CD4-positive, alpha-beta T cell (primary cell): ENCODE measurements at regions not wholly inside any gene's neighbourhood (a gene's known extent, or its start where the extent isn't known, plus 50 kb on each side); places are given as distances from the start of the nearest gene placed in this dataset.

Source experiments
- ATAC-seq: fragments of 200-7000 bp; cut with Tn5 transposase; one replicate; pipeline ENCODE4 v1.10.0; 2022; ENCODE audit warnings: mild to moderate bottlenecking; ENCODE audit not compliant: poor library complexity
- CTCF ChIA-PET: fragments of 350-600 bp; sonication (Branson Sonifier 250); formaldehyde crosslinking; loops from one replicate; lab custom pipeline; 2021; ENCODE audit warnings: antibody characterized with exemption, inconsistent platforms; lab: Charles Lee
- POLR2A ChIA-PET: fragments of 350-600 bp; sonication (Branson Sonifier 250); formaldehyde crosslinking; loops from one replicate; lab custom pipeline; 2021; ENCODE audit warnings: antibody characterized with exemption, inconsistent platforms; lab: Charles Lee
- DNase-seq, 14 experiments: peaks; one replicate each; pipeline ENCODE4 v3.0.0-alpha.2; 2013 to 2020; ENCODE audit warnings: mixed read lengths in 2 of 14
- H3K27ac ChIP-seq, 2 donors: one replicate each; pipeline versions ENCODE4 v1.5.1 to v1.7.0; 2013; ENCODE audit warnings: low read length in 2 of 2, low read depth in 1 of 2, mild to moderate bottlenecking in 1 of 2
- H3K27me3 ChIP-seq, 2 experiments: 1 replicate in 1 of 2; 2 replicates in 1 of 2; pipeline versions ENCODE4 v1.6.1 to v1.7.0; 2013; ENCODE audit warnings: low read length in 2 of 2, control low read depth in 1 of 2, mild to moderate bottlenecking in 1 of 2, moderate library complexity in 1 of 2; ENCODE audit not compliant: insufficient read depth in 2 of 2, control insufficient read depth in 1 of 2
- H3K36me3 ChIP-seq: one replicate; pipeline ENCODE4 v1.6.1; 2013; ENCODE audit warnings: low read length, control low read depth; ENCODE audit not compliant: insufficient read depth
- H3K4me1 ChIP-seq: one replicate; pipeline ENCODE4 v1.6.1; 2013; ENCODE audit warnings: low read length, control low read depth; ENCODE audit not compliant: insufficient read depth
- H3K4me3 ChIP-seq: one replicate; pipeline ENCODE4 v1.5.1; 2013; ENCODE audit warnings: mild to moderate bottlenecking, low read length, moderate library complexity
- H3K9me3 ChIP-seq, 2 experiments: 1 replicate in 1 of 2; 2 replicates in 1 of 2; pipeline versions ENCODE4 v1.6.1 to v1.7.0; 2013; ENCODE audit warnings: low read length in 2 of 2, mild to moderate bottlenecking in 2 of 2, control low read depth in 1 of 2, moderate library complexity in 1 of 2; ENCODE audit not compliant: control insufficient read depth in 1 of 2, insufficient read depth in 1 of 2
- H3K27ac Mint-ChIP-seq: one replicate; pipeline ENCODE4 v1.8.0; 2020; ENCODE audit warnings: mixed read lengths
- H3K27me3 Mint-ChIP-seq: one replicate; pipeline ENCODE4 v1.8.0; 2021; ENCODE audit warnings: mixed read lengths
- H3K36me3 Mint-ChIP-seq: one replicate; pipeline ENCODE4 v1.8.0; 2021; ENCODE audit warnings: low read depth, mixed read lengths
- H3K4me1 Mint-ChIP-seq: one replicate; pipeline ENCODE4 v1.8.0; 2021; ENCODE audit warnings: low read depth, mixed read lengths
- H3K4me3 Mint-ChIP-seq: one replicate; pipeline ENCODE4 v1.8.0; 2020; ENCODE audit warnings: mild to moderate bottlenecking, mixed read lengths
- H3K9me3 Mint-ChIP-seq: one replicate; pipeline ENCODE4 v1.8.0; 2020; ENCODE audit warnings: mixed read lengths
- CTCF ChIP-seq: fragments of 200-600 bp; IDR thresholded peaks from one replicate; pipeline ENCODE4 v1.8.0; 2022; ENCODE audit warnings: antibody characterized with exemption, mild to moderate bottlenecking
- intact Hi-C, 2 experiments: fragments of 100-400 bp; cut with DNase I in 1 of 2; cut with micrococcal nuclease in 1 of 2; formaldehyde crosslinking; loops; one replicate each; pipeline versions ENCODE4 v1.15.1 to v1.9.0; 2023 to 2025; cut with DNase I, micrococcal nuclease

GRCh38 chr1:29933067-29933466 is 696.7 kb downstream of the PTPRU start:
- no peak for DNase-seq
- intact Hi-C loops = no loop called here
- H3K36me3 Mint-ChIP-seq = no peaks in the 10 kb centered on the region
- ChIA-PET CTCF (no interaction called here), POLR2A (no interaction called here)
- no peak for ATAC-seq
- TF ChIP-seq CTCF = no peak
- no peak overlapping the region for H3K4me3 Mint-ChIP-seq
- Histone ChIP-seq H3K27me3 (peaks cover 9 to 13% of the 10 kb centered on the region in 2 experiments), H3K9me3 (no peaks in the 10 kb centered on the region), H3K4me3 (no peak overlapping the region), H3K27ac (no peak overlapping the region), H3K36me3 (no peaks in the 10 kb centered on the region), H3K4me1 (no peaks in the 10 kb centered on the region)
- no peaks in the 10 kb centered on the region for H3K9me3 Mint-ChIP-seq
- no peak overlapping the region for H3K27ac Mint-ChIP-seq
- no peaks in the 10 kb centered on the region for H3K4me1 Mint-ChIP-seq
- peaks cover 45% of the 10 kb centered on the region for H3K27me3 Mint-ChIP-seq

- Histone ChIP-seq H3K4me3 (no peak overlapping the region), H3K27me3 (peaks cover 9 to 13% of the 10 kb centered on the region in 2 experiments), H3K4me1 (no peaks in the 10 kb centered on the region), H3K9me3 (no peaks in the 10 kb centered on the region), H3K27ac (no peak overlapping the region), H3K36me3 (no peaks in the 10 kb centered on the region)
- peaks cover 45% of the 10 kb centered on the region for H3K27me3 Mint-ChIP-seq
- intact Hi-C loops = no loop called here
- H3K9me3 Mint-ChIP-seq = no peaks in the 10 kb centered on the region
- H3K4me3 Mint-ChIP-seq = no peak overlapping the region
- ChIA-PET POLR2A (no interaction called here), CTCF (no interaction called here)
- H3K27ac Mint-ChIP-seq = no peak overlapping the region
- ATAC-seq = no peak
- DNase-seq = no peak
- no peaks in the 10 kb centered on the region for H3K36me3 Mint-ChIP-seq
- no peak for TF ChIP-seq CTCF
- H3K4me1 Mint-ChIP-seq = no peaks in the 10 kb centered on the region
These were observed 696.3 kb downstream of the PTPRU start for GRCh38 chr1:29932626-29933025.

GRCh38 chr1:29931477-29932175 is 695.3 kb downstream of the PTPRU start:
- Histone ChIP-seq H3K27me3 (peaks cover 9 to 13% of the 10 kb centered on the region in 2 experiments), H3K27ac (no peak overlapping the region), H3K36me3 (no peaks in the 10 kb centered on the region), H3K4me3 (no peak overlapping the region), H3K4me1 (no peaks in the 10 kb centered on the region), H3K9me3 (peaks cover 0 to 4% of the 10 kb centered on the region in 2 experiments)
- H3K27me3 Mint-ChIP-seq = peaks cover 51% of the 10 kb centered on the region
- TF ChIP-seq CTCF = no peak
- ATAC-seq (no peak), DNase-seq (no peak)
- CTCF ChIA-PET = no interaction called here
- no peaks in the 10 kb centered on the region for H3K9me3 Mint-ChIP-seq
- POLR2A ChIA-PET = no interaction called here
- intact Hi-C loops = no loop called here
- H3K36me3 Mint-ChIP-seq = no peaks in the 10 kb centered on the region
- no peaks in the 10 kb centered on the region for H3K4me1 Mint-ChIP-seq
- H3K27ac Mint-ChIP-seq = no peak overlapping the region
- no peak overlapping the region for H3K4me3 Mint-ChIP-seq
